Liver (tissue), 8 donors: ENCODE measurements at regions not wholly inside any gene's neighbourhood (a gene's known extent, or its start where the extent isn't known, plus 50 kb on each side); places are given as distances from the start of the nearest gene placed in this dataset.

Experiments used
- DNase-seq: peaks from one replicate; pipeline ENCODE4 v3.0.0-alpha.2; 2017; ENCODE audit warnings: low spot score
- H3K27ac ChIP-seq, 2 donors: one replicate each; pipeline ENCODE4 v1.7.0; 2013; ENCODE audit warnings: inconsistent platforms in 2 of 2, low read length in 2 of 2, control low read depth in 1 of 2, low read depth in 1 of 2, mild to moderate bottlenecking in 1 of 2
- H3K27me3 ChIP-seq, 4 donors: one replicate each; pipeline versions ENCODE4 v1.6.1 to v1.7.0; 2013; ENCODE audit warnings: low read length in 3 of 4, inconsistent platforms in 1 of 4, mild to moderate bottlenecking in 1 of 4, moderate library complexity in 1 of 4; ENCODE audit not compliant: control insufficient read depth in 4 of 4, insufficient read depth in 4 of 4
- H3K36me3 ChIP-seq, 4 donors: one replicate each; pipeline versions ENCODE4 v1.6.1 to v1.7.0; 2013; ENCODE audit warnings: low read length in 3 of 4, mild to moderate bottlenecking in 3 of 4, low read depth in 1 of 4, moderate library complexity in 1 of 4; ENCODE audit not compliant: control insufficient read depth in 4 of 4, insufficient read depth in 3 of 4
- H3K4me1 ChIP-seq, 4 donors: one replicate each; pipeline versions ENCODE4 v1.6.1 to v1.7.0; 2013; ENCODE audit warnings: low read length in 3 of 4, mild to moderate bottlenecking in 3 of 4, moderate library complexity in 1 of 4; ENCODE audit not compliant: control insufficient read depth in 4 of 4, insufficient read depth in 4 of 4
- H3K4me3 ChIP-seq, 3 donors: one replicate each; pipeline versions ENCODE4 v1.6.1 to v1.7.0; 2013; ENCODE audit warnings: low read length in 3 of 3, control low read depth in 1 of 3, low read depth in 1 of 3, mild to moderate bottlenecking in 1 of 3
- H3K9ac ChIP-seq, 2 donors: one replicate each; pipeline ENCODE4 v1.7.0; 2013; ENCODE audit warnings: low read length in 2 of 2, mild to moderate bottlenecking in 2 of 2, moderate library complexity in 2 of 2, control low read depth in 1 of 2, low read depth in 1 of 2
- H3K9me3 ChIP-seq, 4 donors: one replicate each; pipeline versions ENCODE4 v1.6.1 to v1.7.0; 2013; ENCODE audit warnings: low read length in 3 of 4; ENCODE audit not compliant: control insufficient read depth in 4 of 4
- CTCF ChIP-seq: fragments of 150-350 bp; IDR thresholded peaks from 2 replicates; pipeline ENCODE4 v1.5.1; 2017; ENCODE audit warnings: improper control_type of control experiment, low read depth, low read length; ENCODE audit not compliant: missing input control
- EGR1 ChIP-seq, 2 donors: IDR thresholded peaks; 2 replicates each; pipeline ENCODE4 v1.6.1; 2016 to 2018; ENCODE audit warnings: antibody characterized with exemption in 2 of 2, low read depth in 2 of 2
- FOXA1 ChIP-seq: IDR thresholded peaks from 2 replicates; pipeline ENCODE4 v1.6.1; 2016; ENCODE audit warnings: antibody characterized with exemption
- FOXA2 ChIP-seq: IDR thresholded peaks from 2 replicates; pipeline ENCODE4 v1.6.1; 2016; ENCODE audit warnings: antibody characterized with exemption
- GABPA ChIP-seq, 2 donors: IDR thresholded peaks in 1 of 2; conservative IDR thresholded peaks in 1 of 2; 2 replicates each; pipeline ENCODE4 v1.6.1; 2016; ENCODE audit warnings: antibody characterized with exemption in 2 of 2, mild to moderate bottlenecking in 1 of 2, moderate library complexity in 1 of 2
- HNF4A ChIP-seq, 2 donors: conservative IDR thresholded peaks; 2 replicates each; pipeline ENCODE4 v1.6.1; 2016; ENCODE audit warnings: antibody characterized with exemption in 2 of 2, mild to moderate bottlenecking in 2 of 2
- NR2F2 ChIP-seq: IDR thresholded peaks from 2 replicates; pipeline ENCODE4 v1.6.1; 2016; ENCODE audit warnings: antibody characterized with exemption
- RAD21 ChIP-seq, 2 donors: IDR thresholded peaks; 2 replicates each; pipeline ENCODE4 v1.6.1; 2016; ENCODE audit warnings: antibody characterized with exemption in 2 of 2, mild to moderate bottlenecking in 2 of 2
- RXRA ChIP-seq, 2 donors: IDR thresholded peaks; 2 replicates each; pipeline ENCODE4 v1.6.1; 2017 to 2018; ENCODE audit warnings: antibody characterized with exemption in 2 of 2, mild to moderate bottlenecking in 1 of 2
- SP1 ChIP-seq: IDR thresholded peaks from 2 replicates; pipeline ENCODE4 v1.6.1; 2018; ENCODE audit warnings: antibody characterized with exemption, mild to moderate bottlenecking
- TAF1 ChIP-seq: conservative IDR thresholded peaks from 2 replicates; pipeline ENCODE4 v1.6.1; 2016; ENCODE audit warnings: antibody characterized with exemption, mild to moderate bottlenecking
- YY1 ChIP-seq: IDR thresholded peaks from 2 replicates; pipeline ENCODE4 v1.6.1; 2016; ENCODE audit warnings: antibody characterized with exemption, mild to moderate bottlenecking
- WGBS: extraction: QIAGEN DNeasy Blood & Tissue Kit; methylation state at CpG from one replicate; pipeline ENCODE4 v1.1.7; 2013; 5-methylcytosine and 5-hydroxymethylcytosine counted together
- TF ChIP-seq, protein P1 (sequence below): IDR thresholded peaks from 2 replicates; pipeline ENCODE4 v1.6.1; 2016; ENCODE audit warnings: antibody characterized with exemption
- TF ChIP-seq, protein P2 (sequence below): IDR thresholded peaks from 2 replicates; pipeline ENCODE4 v1.6.1; 2016; ENCODE audit warnings: antibody characterized with exemption, mild to moderate bottlenecking
- donor health status: healthy.
- donor health status: healthy.
- donor health status: healthy.
- donor health status: healthy.
- donor health status: healthy.

- Histone ChIP-seq H3K4me1 (no peaks in the 10 kb centered on the region), H3K36me3 (no peaks in the 10 kb centered on the region), H3K27me3 (no peaks in the 10 kb centered on the region), H3K9me3 (no peaks in the 10 kb centered on the region), H3K4me3 (no peak overlapping the region), H3K9ac (no peak overlapping the region), H3K27ac (no peak overlapping the region)
- DNase-seq = no peak
- TF ChIP-seq FOXA1 (no peak), RXRA (IDR thresholded peaks at IDR 0.05) (no peak), SP1 (no peak), HNF4A (conservative IDR thresholded peaks at IDR 0.05) (no peak), YY1 (no peak), TAF1 (no peak), CTCF (no peak), EGR1 (IDR thresholded peaks at IDR 0.05; ENCODE audit: low read depth in 2 of 2) (no peak)
- TF ChIP-seq, protein P1, sequence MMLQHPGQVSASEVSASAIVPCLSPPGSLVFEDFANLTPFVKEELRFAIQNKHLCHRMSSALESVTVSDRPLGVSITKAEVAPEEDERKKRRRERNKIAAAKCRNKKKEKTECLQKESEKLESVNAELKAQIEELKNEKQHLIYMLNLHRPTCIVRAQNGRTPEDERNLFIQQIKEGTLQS = no peak
- TF ChIP-seq, protein P2, sequence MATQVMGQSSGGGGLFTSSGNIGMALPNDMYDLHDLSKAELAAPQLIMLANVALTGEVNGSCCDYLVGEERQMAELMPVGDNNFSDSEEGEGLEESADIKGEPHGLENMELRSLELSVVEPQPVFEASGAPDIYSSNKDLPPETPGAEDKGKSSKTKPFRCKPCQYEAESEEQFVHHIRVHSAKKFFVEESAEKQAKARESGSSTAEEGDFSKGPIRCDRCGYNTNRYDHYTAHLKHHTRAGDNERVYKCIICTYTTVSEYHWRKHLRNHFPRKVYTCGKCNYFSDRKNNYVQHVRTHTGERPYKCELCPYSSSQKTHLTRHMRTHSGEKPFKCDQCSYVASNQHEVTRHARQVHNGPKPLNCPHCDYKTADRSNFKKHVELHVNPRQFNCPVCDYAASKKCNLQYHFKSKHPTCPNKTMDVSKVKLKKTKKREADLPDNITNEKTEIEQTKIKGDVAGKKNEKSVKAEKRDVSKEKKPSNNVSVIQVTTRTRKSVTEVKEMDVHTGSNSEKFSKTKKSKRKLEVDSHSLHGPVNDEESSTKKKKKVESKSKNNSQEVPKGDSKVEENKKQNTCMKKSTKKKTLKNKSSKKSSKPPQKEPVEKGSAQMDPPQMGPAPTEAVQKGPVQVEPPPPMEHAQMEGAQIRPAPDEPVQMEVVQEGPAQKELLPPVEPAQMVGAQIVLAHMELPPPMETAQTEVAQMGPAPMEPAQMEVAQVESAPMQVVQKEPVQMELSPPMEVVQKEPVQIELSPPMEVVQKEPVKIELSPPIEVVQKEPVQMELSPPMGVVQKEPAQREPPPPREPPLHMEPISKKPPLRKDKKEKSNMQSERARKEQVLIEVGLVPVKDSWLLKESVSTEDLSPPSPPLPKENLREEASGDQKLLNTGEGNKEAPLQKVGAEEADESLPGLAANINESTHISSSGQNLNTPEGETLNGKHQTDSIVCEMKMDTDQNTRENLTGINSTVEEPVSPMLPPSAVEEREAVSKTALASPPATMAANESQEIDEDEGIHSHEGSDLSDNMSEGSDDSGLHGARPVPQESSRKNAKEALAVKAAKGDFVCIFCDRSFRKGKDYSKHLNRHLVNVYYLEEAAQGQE = no peak
- 44% methylated on average over 1 of the region's 1 CpG for WGBS
These were observed 122.9 kb upstream of the LYPLAL1 start for GRCh38 chr1:219050822-219051125.

DNA sequence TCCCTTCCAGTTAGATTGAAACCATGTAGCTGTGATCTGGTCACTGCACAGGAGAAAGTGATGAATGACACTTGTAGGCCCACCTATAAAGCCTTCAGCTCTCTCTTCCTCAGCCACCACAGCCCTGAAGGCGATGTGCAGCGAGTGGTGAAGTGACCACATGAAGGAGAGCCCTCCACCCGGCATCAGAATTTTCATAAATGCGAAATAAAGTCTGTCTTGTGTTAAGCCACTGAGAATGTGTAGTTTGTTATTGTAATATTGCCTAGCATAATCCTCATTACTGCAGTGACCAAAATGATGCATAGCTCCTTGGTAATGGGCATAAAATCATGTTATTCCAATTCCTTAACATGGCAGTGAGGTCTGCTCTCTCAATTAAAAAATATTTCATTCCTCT lies 122.1 kb upstream of the LYPLAL1 start:
- no peak for DNase-seq
- H3K36me3 ChIP-seq = no peaks in the 10 kb centered on the region
- H3K4me3 ChIP-seq = no peak overlapping the region
- H3K9me3 ChIP-seq = no peaks in the 10 kb centered on the region
- 68% methylated on average over 4 of the region's 4 CpGs for WGBS
- no peak overlapping the region for H3K9ac ChIP-seq
- no peaks in the 10 kb centered on the region for H3K4me1 ChIP-seq
- no peaks in the 10 kb centered on the region for H3K27me3 ChIP-seq
- no peak overlapping the region for H3K27ac ChIP-seq
- no peak for TF ChIP-seq HNF4A (conservative IDR thresholded peaks at IDR 0.05)
- no peak for TF ChIP-seq FOXA2
- TF ChIP-seq RXRA (IDR thresholded peaks at IDR 0.05) = no peak
- TF ChIP-seq NR2F2 = no peak
- TF ChIP-seq EGR1 (IDR thresholded peaks at IDR 0.05; ENCODE audit: low read depth in 2 of 2) = no peak
- no peak for TF ChIP-seq YY1
- TF ChIP-seq RAD21 (IDR thresholded peaks at IDR 0.05) = no peak
- no peak for TF ChIP-seq FOXA1
- no peak for TF ChIP-seq CTCF
- TF ChIP-seq SP1 = no peak
- TF ChIP-seq TAF1 = no peak
- TF ChIP-seq GABPA (IDR thresholded peaks at IDR 0.05 in 1 of 2, conservative IDR thresholded peaks at IDR 0.05 in 1 of 2) = no peak
